C1 segment of cervical spinal cord (tissue), 14 donors: ENCODE measurements at regions not wholly inside any gene's neighbourhood (a gene's known extent, or its start where the extent isn't known, plus 50 kb on each side); places are given as distances from the start of the nearest gene placed in this dataset.
A peak's percentile ranks its signal among the peaks of the same experiment; 100 is the strongest.
"Not testable (repeated sequence)": the region's sequence is repeated elsewhere in the genome, so short reads cannot be mapped to it uniquely, and the experiment has no call there.

ENCODE experiments used
- DNase-seq, 14 donors: peaks; one replicate each; lab custom pipeline; 2025; lab: John Stamatoyannopoulos, UW

DNA sequence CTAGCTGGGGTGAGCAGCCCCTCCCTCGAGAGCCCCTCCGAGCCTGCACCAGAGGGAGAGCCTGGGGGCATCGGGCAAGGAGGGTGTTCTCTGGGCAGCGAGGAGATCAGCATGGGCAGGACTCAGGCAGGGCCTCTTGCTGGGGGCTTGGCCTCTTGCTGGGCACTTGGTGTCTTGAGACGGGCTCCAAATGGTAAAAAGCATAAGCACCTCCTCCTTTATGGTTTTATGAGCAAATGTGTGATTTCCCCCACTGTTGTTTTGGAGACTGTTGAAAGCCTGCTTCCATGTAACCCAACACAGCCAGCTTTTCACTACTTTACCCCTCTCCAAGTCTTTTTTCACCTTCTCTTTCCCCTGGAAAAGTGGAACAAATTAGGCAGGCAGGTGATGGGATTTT lies 239.3 kb downstream of the TLE3 start:
- DNase-seq: no peak

DNA sequence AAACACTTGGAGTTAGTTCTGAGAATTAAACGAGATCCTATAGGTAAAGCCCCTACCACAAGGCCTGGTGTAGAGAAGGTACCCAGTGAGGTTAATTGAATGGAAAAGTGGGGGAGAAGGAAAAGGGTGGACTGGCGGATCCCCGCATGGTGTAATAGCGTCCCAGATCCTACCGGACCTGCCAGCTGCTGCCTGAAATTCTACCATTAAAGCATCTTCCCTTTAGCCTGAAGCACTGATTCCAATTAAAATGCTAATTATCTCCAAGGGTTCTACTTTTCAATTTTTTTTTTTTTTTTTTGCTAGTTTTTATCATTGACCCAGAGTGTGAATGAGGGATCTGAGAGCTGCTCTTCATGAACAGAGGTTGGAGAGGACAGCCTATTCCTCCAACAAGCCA lies 237.9 kb downstream of the TLE3 start:
- no peak for DNase-seq

DNA sequence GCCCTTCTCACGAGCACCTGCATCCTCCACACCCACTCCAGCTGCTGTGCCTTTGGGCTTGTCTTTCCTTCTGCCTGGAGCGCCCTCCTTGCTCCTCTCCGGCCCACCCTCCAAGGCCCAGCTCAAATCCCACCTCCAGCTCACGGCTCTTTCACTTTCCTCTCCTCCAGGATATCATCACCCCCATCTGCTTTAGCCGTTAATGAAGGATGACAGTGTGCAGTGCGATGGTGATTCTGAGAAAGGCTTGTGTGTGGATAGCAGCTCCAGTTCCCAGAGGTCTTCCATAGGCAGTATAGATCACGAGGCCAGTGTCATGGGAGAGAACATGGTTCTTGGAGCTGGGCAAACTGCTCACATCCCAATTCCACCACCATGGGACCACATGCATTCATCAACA lies 237.4 kb downstream of the TLE3 start:
- no peak for DNase-seq

DNA sequence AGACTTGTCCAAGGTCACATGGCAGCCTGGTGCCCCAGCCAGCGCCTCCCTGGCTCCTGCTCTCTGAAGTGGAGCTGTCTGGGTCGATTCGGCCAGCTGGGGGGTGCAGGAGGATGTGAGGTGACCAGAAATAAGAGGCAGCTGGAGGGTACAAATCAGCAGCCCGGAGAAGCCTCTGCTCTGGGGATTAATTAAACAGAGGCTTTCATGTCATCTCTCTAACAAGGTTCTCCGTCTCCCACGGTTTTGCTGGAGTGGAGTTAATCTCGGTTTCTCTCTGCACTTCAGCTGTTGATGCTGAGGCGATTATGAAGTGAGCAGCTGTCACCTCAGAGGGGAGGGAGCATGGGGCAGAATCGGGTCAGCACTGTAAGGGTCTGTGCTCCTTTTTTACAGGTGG lies 236.8 kb downstream of the TLE3 start:
- no peak for DNase-seq

DNA sequence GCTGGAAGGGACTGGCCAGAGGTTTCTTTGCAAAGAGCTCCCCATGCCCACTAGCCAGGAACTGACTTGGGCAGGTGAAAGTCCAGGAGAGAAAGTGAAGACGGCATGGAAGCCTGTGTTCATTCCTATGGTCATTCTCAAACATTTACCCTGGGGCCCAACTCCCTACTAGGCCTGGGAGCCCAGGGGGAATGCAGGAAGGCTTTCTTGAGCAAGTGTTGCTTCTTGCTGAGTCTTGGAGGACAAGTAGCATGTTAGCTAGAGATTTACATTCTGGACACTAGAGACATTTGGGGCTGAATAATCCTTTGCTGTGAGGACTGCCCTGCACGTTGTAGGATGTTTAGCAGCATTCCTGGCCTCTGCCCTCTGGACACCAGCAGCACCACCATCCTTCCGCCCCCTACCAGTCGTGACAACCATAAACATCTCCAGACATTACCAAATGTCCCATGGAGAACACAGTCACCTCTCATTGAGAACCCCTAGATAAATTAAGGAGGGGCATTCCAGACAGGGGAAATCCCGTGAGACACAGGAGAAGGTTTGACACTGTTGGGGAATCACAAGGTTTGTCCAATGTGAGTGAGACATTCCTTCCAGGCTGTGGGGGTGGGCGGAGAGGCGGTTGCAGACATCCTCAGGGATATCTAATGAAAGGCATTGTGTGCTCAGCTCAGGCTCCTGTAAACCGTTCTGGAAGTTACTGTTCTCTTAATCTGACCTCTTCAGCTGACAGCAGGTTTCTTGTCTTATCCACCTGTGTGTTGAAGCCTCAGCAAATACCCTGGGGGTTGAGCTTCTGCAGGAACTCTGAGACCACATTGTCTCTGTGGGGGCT lies 236.2 kb downstream of the TLE3 start:
- DNase-seq: no peak

DNA sequence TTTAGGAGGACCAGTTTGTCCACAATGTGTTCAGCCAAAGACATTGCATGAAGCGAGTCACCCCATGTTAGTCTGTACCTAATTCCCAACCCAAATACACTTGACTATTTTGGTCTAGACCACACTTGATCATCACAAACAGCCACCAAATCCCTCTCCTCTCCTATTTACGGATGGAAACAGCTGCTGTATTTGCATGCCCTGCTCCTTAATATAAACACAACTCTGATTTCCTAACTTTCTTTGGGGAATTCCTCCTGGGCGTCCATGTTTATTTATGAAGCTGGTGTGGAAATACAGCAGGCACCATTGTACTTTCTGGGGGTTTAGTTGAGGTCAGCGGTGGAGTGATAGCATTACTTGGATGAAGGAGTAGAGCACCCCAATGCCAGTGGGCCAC lies 235.2 kb downstream of the TLE3 start:
- DNase-seq: no peak

DNA sequence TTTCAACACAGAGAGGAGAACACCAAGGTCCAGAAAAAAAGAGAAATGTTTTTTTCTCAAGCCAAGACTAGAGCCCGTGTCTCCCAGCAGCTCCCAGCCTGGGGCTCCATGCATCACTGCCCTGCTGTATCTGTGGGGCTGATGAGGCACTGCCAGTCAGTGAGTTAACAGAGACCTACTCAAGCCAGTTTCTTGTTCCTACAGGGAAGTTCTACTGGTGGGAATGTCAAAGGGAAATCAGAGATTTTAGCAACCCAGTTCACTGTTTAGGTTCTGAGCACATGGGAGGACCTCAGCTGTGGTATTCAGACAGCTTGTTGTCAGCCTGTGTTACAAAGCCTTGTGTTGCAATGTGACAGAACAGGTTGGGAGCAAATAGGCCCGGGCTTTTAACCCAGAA lies 234.3 kb downstream of the TLE3 start:
- no peak for DNase-seq

DNA sequence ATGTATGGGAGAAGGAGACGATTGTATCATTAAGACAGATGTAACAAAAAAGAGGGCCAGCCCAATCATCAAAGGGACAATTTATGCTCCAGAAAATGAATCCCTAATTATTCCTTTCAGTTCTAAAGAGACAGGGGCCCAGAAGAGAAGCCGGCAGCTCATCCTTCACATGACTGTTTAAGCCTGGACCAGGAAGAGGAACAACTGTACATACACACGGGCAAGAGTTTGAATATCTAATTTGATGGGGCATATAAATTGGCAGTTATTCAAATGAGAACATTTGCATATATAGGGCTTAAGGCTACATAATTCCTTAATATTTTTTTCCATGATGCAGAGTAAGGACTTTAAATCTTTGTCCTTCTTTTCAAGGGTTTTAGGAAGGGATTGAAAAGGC lies 232.3 kb downstream of the TLE3 start:
- no peak for DNase-seq

DNA sequence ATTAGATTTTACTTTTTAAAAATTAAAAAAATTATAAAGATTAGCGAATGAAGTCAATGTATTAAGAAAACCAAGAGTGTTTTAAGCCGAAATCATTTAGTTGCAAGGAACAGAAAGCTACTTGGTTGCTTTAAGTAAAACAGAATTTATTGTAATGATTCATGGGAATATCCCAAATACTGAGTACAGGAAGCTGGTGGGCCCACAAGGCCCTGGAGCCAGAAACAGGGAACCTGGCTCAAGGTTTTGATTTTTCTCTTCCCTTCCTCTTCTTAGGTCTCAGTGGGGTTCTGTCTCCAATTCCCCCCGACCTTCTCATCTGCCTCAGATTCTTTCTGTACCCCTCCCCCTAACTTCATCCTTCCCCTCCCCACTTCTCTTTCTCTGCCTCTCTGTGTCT lies 229.0 kb downstream of the TLE3 start:
- no peak for DNase-seq

DNA sequence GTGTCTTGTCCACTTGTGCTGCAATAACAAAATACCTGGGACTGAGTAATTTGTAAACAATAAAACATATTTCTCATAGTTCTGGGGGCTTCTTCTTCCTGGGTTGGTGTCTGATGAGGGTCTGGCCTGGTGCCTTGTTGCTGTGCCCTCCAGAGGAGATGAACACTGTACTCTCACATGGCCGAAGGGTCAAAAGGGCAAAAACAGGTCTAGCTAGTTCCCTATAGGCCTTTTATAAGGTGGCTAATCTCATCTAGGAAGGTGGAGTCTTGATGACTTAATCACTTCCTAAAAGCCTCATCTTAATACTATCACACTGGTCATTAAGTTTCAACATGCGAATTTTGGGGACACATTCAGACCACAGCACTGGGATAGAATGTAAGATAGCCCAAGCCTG lies 228.4 kb downstream of the TLE3 start:
- DNase-seq: no peak

DNA sequence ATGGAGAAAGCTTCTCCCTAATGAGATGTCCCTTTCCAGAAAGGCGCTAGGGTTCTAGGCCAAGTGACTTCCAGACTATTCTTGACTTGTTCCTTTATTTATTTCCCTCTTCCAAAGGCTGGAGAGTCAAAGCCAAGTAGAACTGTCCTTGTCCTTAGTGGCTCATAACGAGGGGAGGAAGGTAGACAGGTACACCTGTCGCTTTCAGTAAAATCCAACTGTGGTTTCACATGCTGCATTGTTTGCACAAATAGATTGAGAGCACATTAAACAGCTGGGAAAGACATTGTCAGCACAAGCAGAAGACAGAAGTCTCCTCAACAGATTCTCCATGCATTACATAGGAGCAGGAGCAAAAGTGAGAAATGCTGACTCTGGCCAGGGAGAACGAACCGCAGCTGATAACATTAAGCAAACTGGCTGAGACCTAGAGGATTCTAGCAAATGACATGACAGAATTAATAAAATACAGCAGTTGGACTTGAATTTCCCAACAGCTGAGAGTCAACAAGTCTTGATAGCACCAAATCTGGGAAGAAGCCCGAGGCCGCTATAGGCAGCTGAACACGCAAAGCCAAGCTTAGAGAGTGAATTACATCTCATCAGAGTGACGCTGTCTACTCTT lies 227.7 kb downstream of the TLE3 start:
- DNase-seq: no peak

DNA sequence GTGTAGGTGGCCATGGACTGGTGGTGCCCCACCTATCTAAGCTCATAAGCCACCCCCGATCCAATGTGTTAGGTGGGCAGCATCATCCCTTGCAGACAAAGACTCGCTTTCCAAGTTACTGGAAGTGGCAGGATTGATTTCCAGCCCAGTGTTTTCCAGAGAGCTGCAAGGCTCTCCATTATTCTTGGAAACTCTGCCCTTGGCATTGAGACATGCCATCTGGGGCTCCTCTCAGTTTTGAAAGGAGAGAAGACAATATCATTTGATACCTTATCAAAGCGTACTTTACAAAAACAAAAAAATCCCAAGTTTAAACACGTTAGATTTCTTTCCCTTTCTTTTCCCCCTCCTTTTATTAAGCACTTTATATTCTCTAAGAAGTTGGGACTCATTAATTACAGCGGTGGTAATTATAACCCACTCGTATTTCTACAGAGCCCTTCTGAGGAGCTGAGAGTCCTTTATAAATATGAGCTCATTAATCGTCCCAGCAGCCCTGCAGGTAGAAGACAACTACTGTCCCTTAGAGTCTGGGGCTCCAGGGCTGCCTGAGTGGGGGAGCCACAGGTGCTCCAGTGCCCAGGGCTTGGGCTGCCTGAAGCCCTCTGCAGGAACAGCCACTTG lies 226.1 kb downstream of the TLE3 start:
- no peak for DNase-seq

DNA sequence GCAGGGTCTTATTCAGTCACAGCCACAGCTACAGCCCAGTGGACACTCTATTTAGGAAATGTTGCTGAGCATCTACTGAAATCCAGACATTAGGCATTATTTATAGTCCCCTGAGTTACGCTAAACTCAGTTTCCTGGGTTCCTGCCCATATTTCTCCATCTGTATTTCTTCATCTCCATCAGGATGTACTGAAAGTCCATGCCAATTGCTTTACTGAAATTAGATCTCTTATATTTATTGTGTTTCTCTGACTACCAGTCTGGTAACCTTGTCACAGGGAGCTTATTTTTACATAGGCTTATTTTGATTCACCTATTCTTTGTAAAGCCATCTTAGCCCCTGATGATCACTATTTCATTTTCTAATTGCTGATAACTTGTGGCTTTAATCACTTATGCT lies 223.9 kb downstream of the TLE3 start:
- no peak for DNase-seq

DNA sequence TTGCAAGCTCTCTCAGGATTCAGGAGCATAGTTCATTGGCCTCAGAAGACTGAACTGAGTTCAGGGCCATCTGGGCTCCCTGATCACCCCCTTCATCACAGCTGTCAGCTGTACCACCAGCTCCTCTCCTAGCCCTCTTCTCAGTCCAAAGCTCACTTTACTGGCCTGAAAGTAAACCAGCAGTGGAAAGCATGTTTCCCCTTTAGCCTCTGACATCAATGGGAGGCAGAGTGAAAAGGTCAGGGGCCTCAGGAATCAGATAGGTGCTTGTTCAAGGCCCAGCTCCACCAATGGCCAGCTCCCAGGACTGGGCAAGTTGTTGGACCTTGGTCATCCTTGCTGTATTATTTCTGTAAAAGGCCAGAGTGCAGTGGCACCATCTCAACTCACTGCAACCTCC lies 223.4 kb downstream of the TLE3 start:
- no peak for DNase-seq

DNA sequence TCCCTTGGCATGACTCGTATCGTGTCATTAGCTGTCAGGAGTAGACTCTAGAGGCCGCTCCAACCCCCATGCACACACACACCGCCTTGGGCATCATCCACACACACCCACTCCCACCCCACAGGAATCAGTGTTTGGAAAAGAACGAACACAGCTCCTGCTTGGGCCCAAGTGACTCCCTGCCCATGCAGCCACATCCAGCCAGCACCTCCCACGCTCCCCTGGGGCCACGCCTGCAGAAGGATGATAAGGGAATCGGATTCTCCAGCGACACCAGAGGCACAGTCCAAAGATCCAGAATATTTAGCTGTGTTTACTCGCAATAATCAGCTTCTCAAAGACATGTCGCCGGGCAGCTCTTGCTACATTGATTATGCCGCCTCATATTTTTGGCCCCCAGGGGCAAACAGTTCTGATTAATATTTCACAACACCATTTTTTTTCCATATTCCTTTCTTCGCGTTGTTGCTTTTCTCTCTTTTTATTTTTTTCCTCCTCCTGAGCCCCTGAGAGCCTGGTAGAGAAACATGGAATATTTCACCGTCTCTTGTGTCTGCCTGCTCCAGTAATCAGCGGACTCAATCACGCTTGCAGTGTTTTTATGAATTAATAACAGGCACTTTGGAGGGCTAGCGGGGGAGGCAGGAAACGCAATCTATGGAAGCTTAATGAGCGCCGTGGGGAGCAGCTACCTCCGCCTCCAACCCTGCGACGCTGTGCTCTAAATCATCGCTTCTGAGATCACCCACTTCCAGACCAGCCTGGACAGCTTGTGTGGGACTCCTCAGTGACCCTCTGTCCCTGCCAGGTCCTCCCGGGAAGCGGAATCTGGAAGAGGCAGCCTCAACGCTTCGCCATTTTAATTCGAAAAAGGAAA lies 221.4 kb downstream of the TLE3 start:
- DNase-seq: no peak

DNA sequence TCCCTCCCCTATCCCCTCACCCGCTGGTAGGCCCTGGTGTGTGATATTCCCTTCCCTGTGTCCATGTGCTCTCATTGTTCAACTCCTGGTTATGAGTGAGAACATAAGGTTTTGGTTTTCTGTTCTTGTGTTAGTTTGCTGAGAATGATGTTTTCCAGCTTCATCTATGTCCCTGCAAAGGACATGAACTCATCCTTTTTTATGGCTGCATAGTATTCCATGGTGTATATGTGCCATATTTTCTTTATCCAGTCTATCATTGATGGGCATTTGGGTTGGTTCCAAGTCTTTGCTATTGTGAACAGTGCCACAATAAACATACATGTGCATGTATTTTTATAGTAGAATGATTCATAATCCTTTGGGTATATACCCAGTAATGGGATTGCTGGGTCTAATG lies 217.8 kb downstream of the TLE3 start:
- not testable (repeated sequence) for DNase-seq

DNA sequence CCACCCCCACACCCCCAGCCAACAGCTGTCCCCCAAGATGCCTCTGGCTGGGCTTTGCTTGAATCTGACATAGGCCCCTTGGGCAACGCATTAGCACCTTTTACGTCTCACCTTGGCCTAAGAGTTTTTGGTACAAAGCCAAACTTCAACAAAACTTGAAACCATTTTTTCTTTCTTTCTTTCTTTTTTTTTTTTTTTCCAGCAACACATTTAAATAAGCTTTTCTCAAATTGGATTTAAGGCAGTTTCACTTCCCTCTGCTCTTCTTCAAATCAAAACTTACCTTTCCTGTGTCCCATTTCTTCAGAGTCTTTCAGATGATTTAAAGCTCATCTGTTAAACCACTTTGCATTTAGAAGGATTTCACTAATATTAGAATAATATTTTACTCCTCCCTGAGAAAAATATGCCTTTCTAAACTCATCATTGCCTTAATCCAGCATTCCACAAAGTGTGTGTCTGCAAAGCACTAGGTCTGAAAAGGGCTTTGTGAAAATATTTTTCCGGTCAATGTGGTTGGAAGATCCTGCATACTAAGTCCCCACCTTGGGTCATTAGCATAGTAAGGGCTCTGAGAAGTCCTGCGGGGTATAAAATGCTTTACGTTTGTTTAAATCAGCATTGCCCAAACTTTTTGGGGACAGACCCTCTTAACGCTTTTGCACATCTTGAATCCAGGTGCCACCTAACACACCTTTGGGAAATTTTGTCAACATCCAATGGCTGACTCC lies 217.0 kb downstream of the TLE3 start:
- DNase-seq: no peak

DNA sequence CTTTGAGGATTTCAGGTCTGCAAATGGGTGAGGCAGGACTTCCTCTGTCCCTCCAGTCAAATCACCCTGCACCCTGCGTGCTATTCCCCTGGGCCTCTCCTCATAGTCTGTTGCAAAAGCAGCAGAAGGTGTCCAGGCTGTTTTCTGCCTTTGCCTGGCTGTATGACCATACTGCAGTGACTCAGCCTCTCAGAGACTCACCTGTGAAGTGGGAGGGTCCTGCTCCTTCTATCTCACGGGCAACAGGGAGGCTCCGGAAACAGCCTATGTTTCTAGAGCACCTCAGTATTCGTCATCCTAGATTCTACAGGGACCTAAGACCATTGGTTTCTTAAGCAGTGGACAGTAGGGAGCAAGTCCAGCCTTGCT lies 216.4 kb downstream of the TLE3 start:
- no peak for DNase-seq

DNA sequence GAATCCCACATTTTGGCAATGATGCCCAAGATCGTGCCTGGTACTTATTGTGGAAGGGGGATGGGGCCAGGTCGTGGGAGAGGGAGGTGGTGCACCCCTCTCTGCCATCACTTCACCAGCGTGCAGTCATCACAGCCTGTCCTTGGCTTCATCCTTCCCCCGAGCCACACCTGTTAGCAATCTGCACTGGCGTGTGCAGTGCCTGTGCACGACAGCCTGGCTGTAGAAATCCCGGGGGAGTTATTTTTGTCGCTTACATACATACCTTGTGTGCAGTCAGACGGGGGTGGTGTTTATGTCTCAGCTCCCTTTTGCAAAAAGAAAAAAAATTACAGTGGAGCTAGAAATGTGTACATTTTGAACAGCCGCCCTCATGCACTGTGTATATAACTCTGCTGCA lies 216.0 kb downstream of the TLE3 start:
- no peak for DNase-seq

DNA sequence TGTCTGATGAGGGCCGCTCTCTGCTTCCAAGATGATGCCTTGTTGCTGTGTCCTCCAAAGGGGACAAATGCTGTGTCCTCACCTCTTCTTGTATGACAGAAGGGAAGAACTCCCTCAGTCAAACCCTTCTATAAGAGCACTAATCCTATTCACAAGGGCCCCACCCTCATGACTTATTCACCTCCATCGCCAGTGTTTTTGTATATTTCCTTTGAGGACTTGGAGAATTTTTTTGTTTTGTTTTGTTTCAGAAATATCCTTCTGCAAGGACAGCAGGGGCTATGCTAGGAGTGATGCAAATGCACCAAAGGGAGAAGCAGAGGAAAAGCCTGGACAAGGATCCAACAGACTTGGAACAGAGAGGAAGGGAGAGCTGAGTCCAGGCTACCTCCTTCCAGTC lies 214.4 kb downstream of the TLE3 start:
- DNase-seq: no peak

DNA sequence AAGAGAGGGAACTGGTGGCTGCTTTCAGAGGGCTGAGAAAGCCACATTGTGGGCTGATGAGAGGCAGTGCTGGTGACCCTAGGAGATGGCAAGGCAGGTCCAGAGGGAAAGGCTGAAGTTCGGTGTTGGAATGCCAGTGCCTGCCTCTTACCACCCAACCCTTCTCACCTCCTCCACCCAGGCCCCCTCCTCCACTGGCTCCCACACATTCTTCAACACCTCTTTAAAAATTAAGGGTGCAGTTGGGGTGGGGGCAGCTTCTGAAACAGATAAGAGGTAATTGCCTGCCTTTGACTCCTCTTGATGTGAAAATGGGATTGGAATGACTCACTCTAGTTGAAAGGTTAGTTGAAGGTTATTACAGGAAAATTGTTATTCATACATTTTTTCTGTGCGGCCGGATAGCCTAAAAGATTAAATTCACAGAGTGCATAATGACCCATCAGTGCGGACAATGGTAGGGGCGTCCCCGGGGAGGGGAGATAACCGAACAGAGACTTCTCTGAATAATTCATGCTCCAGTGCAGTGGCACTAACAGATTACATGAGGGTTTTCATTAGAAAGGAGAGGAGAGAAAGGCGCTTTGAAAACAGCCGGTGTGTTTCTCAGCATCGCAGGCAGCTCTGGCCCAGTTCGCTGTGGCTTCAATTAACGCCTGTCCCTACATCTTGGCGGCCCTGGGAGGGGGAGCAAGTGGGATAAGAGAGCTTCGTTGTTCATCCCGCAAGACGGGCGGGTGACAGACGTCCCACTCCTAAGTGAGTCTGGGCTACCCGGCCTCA lies 212.4 kb downstream of the TLE3 start:
- peak in 1 of 14 donors; percentile 9 for DNase-seq
